Esophagus squamous epithelium (tissue), 4 donors: ENCODE measurements at regions not wholly inside any gene's neighbourhood (a gene's known extent, or its start where the extent isn't known, plus 50 kb on each side); places are given as distances from the start of the nearest gene placed in this dataset.

ENCODE experiments used
- CTCF ChIP-seq, 6 experiments: fragments of 450-650 bp in 4 of 6; fragments of 200-600 bp in 2 of 6; sonication (generic) in 2 of 6; IDR thresholded peaks; one replicate each; pipeline ENCODE4 v1.5.1; 2016 to 2019; ENCODE audit warnings: antibody characterized with exemption in 6 of 6, mild to moderate bottlenecking in 4 of 6, moderate library complexity in 4 of 6
- POLR2A ChIP-seq, 4 donors: fragments of 450-650 bp; IDR thresholded peaks; one replicate each; pipeline ENCODE4 v1.6.1; 2017; ENCODE audit warnings: antibody characterized with exemption in 4 of 4, mild to moderate bottlenecking in 4 of 4, moderate library complexity in 3 of 4

GRCh38 chr5:26761045-26761444 is 277.3 kb downstream of the CDH9 start:
- TF ChIP-seq CTCF (IDR thresholded peaks at IDR 0.05) (no peak), POLR2A (IDR thresholded peaks at IDR 0.05) (no peak)
